ENCODE measurements at regions not wholly inside any gene's neighbourhood (a gene's known extent, or its start where the extent isn't known, plus 50 kb on each side); places are given as distances from the start of the nearest gene placed in this dataset.

- Histone ChIP-seq H3K9me3 (ENCODE audit: control insufficient read depth, low read length) (peaks cover 8% of the 10 kb centered on the region), H3K27me3 (replicated peaks; ENCODE audit: control insufficient read depth, insufficient read depth, low read length) (peaks cover 3% of the 10 kb centered on the region), H3K36me3 (ENCODE audit: control insufficient read depth, insufficient read depth, low read length, severe bottlenecking) (no peaks in the 10 kb centered on the region), H3K4me3 (ENCODE audit: low read length) (no peak overlapping the region), H3K9ac (ENCODE audit: low read length) (no peak overlapping the region), H3K4me1 (ENCODE audit: control insufficient read depth, insufficient read depth, low read length) (peaks cover 5% of the 10 kb centered on the region)
- no peak for DNase-seq (ENCODE audit: low read depth)
Observed at GRCh38 chr3:43178891-43179366, 73.0 kb upstream of the POMGNT2 start.

GRCh38 chr3:43177085-43177484 lies 71.2 kb upstream of the POMGNT2 start:
- peaks cover 13% of the 10 kb centered on the region for H3K9me3 ChIP-seq (ENCODE audit: control insufficient read depth, low read length)
- DNase-seq (ENCODE audit: low read depth), result no peak
- no peak overlapping the region for H3K9ac ChIP-seq (ENCODE audit: low read length)
- H3K36me3 ChIP-seq (ENCODE audit: control insufficient read depth, insufficient read depth, low read length, severe bottlenecking), result no peaks in the 10 kb centered on the region
- H3K4me1 ChIP-seq (ENCODE audit: control insufficient read depth, insufficient read depth, low read length), result peaks cover 5% of the 10 kb centered on the region
- no peak overlapping the region for H3K4me3 ChIP-seq (ENCODE audit: low read length)
- H3K27me3 ChIP-seq (replicated peaks; ENCODE audit: control insufficient read depth, insufficient read depth, low read length), result peaks cover 3% of the 10 kb centered on the region

GRCh38 chr3:43176666-43177065 lies 70.8 kb upstream of the POMGNT2 start:
- peak; percentile 50 for DNase-seq (ENCODE audit: low read depth)
- peaks cover 3% of the 10 kb centered on the region for H3K27me3 ChIP-seq (replicated peaks; ENCODE audit: control insufficient read depth, insufficient read depth, low read length)
- H3K9me3 ChIP-seq (ENCODE audit: control insufficient read depth, low read length), result peaks cover 13% of the 10 kb centered on the region
- H3K36me3 ChIP-seq (ENCODE audit: control insufficient read depth, insufficient read depth, low read length, severe bottlenecking), result no peaks in the 10 kb centered on the region
- H3K4me3 ChIP-seq (ENCODE audit: low read length), result no peak overlapping the region
- peaks cover 5% of the 10 kb centered on the region for H3K4me1 ChIP-seq (ENCODE audit: control insufficient read depth, insufficient read depth, low read length)
- no peak overlapping the region for H3K9ac ChIP-seq (ENCODE audit: low read length)

- Histone ChIP-seq H3K4me3 (ENCODE audit: low read length) (no peak overlapping the region), H3K9me3 (ENCODE audit: control insufficient read depth, low read length) (peaks cover 13% of the 10 kb centered on the region), H3K4me1 (ENCODE audit: control insufficient read depth, insufficient read depth, low read length) (peaks cover 5% of the 10 kb centered on the region), H3K36me3 (ENCODE audit: control insufficient read depth, insufficient read depth, low read length, severe bottlenecking) (no peaks in the 10 kb centered on the region), H3K9ac (ENCODE audit: low read length) (no peak overlapping the region), H3K27me3 (replicated peaks; ENCODE audit: control insufficient read depth, insufficient read depth, low read length) (no peaks in the 10 kb centered on the region)
- no peak for DNase-seq (ENCODE audit: low read depth)
Observed at GRCh38 chr3:43175541-43175940, 69.7 kb upstream of the POMGNT2 start.

DNA sequence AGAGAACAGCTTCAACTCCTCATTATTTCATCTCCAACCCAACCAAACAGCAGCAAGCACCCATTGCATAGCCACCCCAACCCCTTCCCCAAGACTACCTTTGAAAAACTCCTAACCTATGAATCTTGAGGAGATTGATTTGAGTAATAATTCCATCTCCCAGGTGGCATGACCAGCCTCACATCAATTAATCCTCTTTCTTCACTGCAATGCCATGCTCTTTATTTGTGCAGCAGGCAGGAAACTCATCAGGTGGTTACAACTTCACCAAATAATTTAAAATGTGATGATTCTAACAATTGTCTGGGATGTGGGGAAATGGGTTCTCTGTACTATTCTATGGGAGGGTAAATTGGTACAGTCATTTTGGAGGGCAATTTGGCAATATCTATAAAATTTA lies 68.1 kb upstream of the POMGNT2 start:
- no peaks in the 10 kb centered on the region for H3K27me3 ChIP-seq (replicated peaks; ENCODE audit: control insufficient read depth, insufficient read depth, low read length)
- H3K4me1 ChIP-seq (ENCODE audit: control insufficient read depth, insufficient read depth, low read length), result no peaks in the 10 kb centered on the region
- no peak overlapping the region for H3K4me3 ChIP-seq (ENCODE audit: low read length)
- no peak for DNase-seq (ENCODE audit: low read depth)
- peaks cover 13% of the 10 kb centered on the region for H3K9me3 ChIP-seq (ENCODE audit: control insufficient read depth, low read length)
- H3K36me3 ChIP-seq (ENCODE audit: control insufficient read depth, insufficient read depth, low read length, severe bottlenecking), result no peaks in the 10 kb centered on the region
- no peak overlapping the region for H3K9ac ChIP-seq (ENCODE audit: low read length)

- H3K36me3 ChIP-seq (ENCODE audit: control insufficient read depth, insufficient read depth, low read length, severe bottlenecking), result no peaks in the 10 kb centered on the region
- H3K9me3 ChIP-seq (ENCODE audit: control insufficient read depth, low read length), result peaks cover 14% of the 10 kb centered on the region
- H3K27me3 ChIP-seq (replicated peaks; ENCODE audit: control insufficient read depth, insufficient read depth, low read length), result no peaks in the 10 kb centered on the region
- no peak overlapping the region for H3K4me3 ChIP-seq (ENCODE audit: low read length)
- H3K9ac ChIP-seq (ENCODE audit: low read length), result no peak overlapping the region
- no peaks in the 10 kb centered on the region for H3K4me1 ChIP-seq (ENCODE audit: control insufficient read depth, insufficient read depth, low read length)
- DNase-seq (ENCODE audit: low read depth), result peak; percentile 60
Observed at GRCh38 chr3:43171748-43172147, 65.9 kb upstream of the POMGNT2 start.

DNA sequence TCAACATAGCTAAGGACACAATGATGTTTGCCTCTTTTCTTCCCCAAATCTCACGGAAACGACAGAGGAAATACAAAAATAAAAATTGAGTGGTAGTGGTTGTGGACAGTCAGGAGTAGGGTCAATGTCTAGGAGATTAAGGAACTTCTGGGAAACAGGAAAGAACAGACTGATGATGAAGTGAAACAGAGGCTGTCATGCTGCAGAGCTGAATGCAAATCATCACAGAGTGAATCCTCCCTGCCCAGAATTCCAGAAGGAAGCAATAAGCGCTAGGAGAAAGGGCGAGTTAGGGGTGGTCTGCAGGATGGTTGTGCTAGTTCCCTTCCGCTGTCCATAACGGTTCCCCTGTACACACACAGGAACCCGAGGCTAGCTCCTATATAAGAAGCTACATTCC lies 64.7 kb upstream of the POMGNT2 start:
- Histone ChIP-seq H3K9ac (ENCODE audit: low read length) (no peak overlapping the region), H3K4me3 (ENCODE audit: low read length) (no peak overlapping the region), H3K27me3 (replicated peaks; ENCODE audit: control insufficient read depth, insufficient read depth, low read length) (no peaks in the 10 kb centered on the region), H3K36me3 (ENCODE audit: control insufficient read depth, insufficient read depth, low read length, severe bottlenecking) (no peaks in the 10 kb centered on the region), H3K4me1 (ENCODE audit: control insufficient read depth, insufficient read depth, low read length) (no peaks in the 10 kb centered on the region), H3K9me3 (ENCODE audit: control insufficient read depth, low read length) (peaks cover 21% of the 10 kb centered on the region)
- no peak for DNase-seq (ENCODE audit: low read depth)

DNA sequence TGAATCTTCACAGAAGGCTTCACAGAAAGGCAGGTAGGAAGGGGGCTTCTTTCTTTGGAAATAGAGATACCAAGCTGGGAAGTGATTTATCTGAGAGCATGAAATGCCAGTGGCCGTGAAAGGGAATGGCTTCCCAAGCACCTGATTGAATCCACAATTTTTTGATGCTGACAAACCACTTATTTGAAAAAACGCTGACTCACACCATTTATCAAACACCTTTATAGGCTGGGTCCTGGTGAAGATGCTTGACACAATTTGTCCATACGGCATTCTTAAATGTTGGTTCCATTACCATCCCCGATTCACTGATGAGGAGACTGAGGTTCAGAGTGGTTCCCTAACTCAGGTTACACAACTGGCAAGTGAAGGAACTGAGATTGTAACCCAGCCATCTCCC lies 64.1 kb upstream of the POMGNT2 start:
- Histone ChIP-seq H3K9me3 (ENCODE audit: control insufficient read depth, low read length) (peaks cover 19% of the 10 kb centered on the region), H3K27me3 (replicated peaks; ENCODE audit: control insufficient read depth, insufficient read depth, low read length) (no peaks in the 10 kb centered on the region), H3K36me3 (ENCODE audit: control insufficient read depth, insufficient read depth, low read length, severe bottlenecking) (no peaks in the 10 kb centered on the region), H3K9ac (ENCODE audit: low read length) (no peak overlapping the region), H3K4me1 (ENCODE audit: control insufficient read depth, insufficient read depth, low read length) (no peaks in the 10 kb centered on the region), H3K4me3 (ENCODE audit: low read length) (no peak overlapping the region)
- no peak for DNase-seq (ENCODE audit: low read depth)

DNA sequence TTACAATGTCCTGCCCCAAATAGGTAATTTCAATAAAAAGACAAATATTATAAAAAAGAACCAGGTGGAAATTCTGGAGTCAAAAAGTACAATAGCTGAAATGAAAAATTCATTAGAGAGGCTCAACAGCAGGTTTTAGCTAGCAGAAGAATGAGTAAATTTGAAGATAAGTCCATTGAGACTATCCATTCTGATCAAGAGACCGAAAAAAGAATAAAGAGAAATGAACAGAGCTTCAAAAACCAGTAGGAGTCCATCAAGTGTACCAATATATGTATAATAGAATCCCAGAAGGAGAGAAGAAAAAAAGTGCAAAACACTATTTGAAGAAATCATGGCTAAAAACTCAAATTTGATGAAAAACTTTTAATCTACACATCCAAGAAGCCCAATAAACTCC lies 60.5 kb upstream of the POMGNT2 start:
- Histone ChIP-seq H3K4me1 (ENCODE audit: control insufficient read depth, insufficient read depth, low read length) (no peaks in the 10 kb centered on the region), H3K36me3 (ENCODE audit: control insufficient read depth, insufficient read depth, low read length, severe bottlenecking) (no peaks in the 10 kb centered on the region), H3K27me3 (replicated peaks; ENCODE audit: control insufficient read depth, insufficient read depth, low read length) (peaks cover 9% of the 10 kb centered on the region), H3K9me3 (ENCODE audit: control insufficient read depth, low read length) (peaks cover 8% of the 10 kb centered on the region), H3K9ac (ENCODE audit: low read length) (no peak overlapping the region), H3K4me3 (ENCODE audit: low read length) (no peak overlapping the region)
- DNase-seq (ENCODE audit: low read depth), result no peak

DNA sequence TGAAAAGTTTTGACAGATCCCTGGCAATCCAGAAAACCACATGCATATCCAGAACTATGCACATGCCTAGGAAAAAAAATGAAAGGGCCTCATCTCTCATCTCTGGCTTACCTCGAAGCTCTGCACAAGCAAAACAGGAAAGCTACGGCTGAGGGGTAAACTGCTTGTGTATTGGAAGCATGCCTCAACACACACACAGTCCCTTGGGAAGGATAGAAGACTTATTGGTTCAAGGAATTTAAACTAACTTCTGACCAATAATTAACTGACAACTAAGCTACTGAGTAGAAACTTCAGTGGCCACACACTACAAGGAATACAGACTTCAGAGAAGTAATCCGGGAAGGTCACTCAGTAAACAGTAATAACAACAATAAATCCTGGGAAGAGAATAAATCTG lies 59.9 kb upstream of the POMGNT2 start:
- H3K27me3 ChIP-seq (replicated peaks; ENCODE audit: control insufficient read depth, insufficient read depth, low read length), result peaks cover 9% of the 10 kb centered on the region
- no peaks in the 10 kb centered on the region for H3K4me1 ChIP-seq (ENCODE audit: control insufficient read depth, insufficient read depth, low read length)
- H3K9ac ChIP-seq (ENCODE audit: low read length), result no peak overlapping the region
- no peak overlapping the region for H3K4me3 ChIP-seq (ENCODE audit: low read length)
- DNase-seq (ENCODE audit: low read depth), result no peak
- H3K9me3 ChIP-seq (ENCODE audit: control insufficient read depth, low read length), result peaks cover 8% of the 10 kb centered on the region
- H3K36me3 ChIP-seq (ENCODE audit: control insufficient read depth, insufficient read depth, low read length, severe bottlenecking), result no peaks in the 10 kb centered on the region

DNA sequence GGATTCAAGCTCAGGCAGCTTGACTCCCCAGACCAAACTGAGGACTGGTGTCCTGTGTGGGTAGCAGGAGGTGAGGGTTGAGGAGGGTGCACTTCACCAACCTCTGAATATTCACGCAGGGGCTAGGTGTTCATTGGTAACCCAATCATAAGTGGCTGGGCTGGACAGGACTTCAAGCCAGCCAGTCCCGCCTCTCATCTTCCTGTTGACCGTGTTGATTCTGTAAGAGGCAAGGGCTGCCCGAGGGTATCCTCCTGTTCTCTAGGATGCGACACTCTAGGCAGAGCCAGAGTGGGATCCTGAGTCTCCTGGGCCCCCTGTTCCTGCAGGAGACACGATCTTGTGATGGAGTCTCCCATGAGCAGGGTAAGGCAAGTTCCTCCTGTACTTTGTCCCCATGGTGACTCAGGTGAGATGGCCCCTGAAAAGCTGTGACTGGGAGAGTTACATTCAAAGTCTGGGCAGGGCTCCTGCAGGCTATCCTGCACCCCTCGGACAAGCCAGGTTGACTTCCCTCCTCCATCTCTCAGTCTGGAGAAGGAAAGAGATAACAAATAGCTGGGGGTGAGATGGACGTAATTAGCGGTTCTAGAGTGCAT lies 58.1 kb upstream of the POMGNT2 start:
- Histone ChIP-seq H3K4me3 (ENCODE audit: low read length) (no peak overlapping the region), H3K27me3 (replicated peaks; ENCODE audit: control insufficient read depth, insufficient read depth, low read length) (peaks cover 16% of the 10 kb centered on the region), H3K9me3 (ENCODE audit: control insufficient read depth, low read length) (peaks cover 8% of the 10 kb centered on the region), H3K36me3 (ENCODE audit: control insufficient read depth, insufficient read depth, low read length, severe bottlenecking) (no peaks in the 10 kb centered on the region), H3K9ac (ENCODE audit: low read length) (no peak overlapping the region), H3K4me1 (ENCODE audit: control insufficient read depth, insufficient read depth, low read length) (no peaks in the 10 kb centered on the region)
- DNase-seq (ENCODE audit: low read depth), result no peak

Measured in adipocyte (in vitro differentiated cells).